Gastrocnemius medialis (tissue), 4 donors: ENCODE measurements at regions not wholly inside any gene's neighbourhood (a gene's known extent, or its start where the extent isn't known, plus 50 kb on each side); places are given as distances from the start of the nearest gene placed in this dataset.

Experiments used
- CTCF ChIP-seq, 5 experiments: fragments of 450-650 bp in 3 of 5; fragments of 200-600 bp in 2 of 5; sonication (generic) in 2 of 5; IDR thresholded peaks in 4 of 5; conservative IDR thresholded peaks in 1 of 5; 1 replicate in 4 of 5; 2 replicates in 1 of 5; pipeline ENCODE4 v1.5.1; 2016 to 2019; ENCODE audit warnings: antibody characterized with exemption in 5 of 5, mild to moderate bottlenecking in 3 of 5, moderate library complexity in 3 of 5
- POLR2A ChIP-seq, 2 donors: fragments of 450-650 bp; IDR thresholded peaks; one replicate each; pipeline ENCODE4 v1.6.1; 2017; ENCODE audit warnings: antibody characterized with exemption in 2 of 2, mild to moderate bottlenecking in 2 of 2, moderate library complexity in 2 of 2

- TF ChIP-seq CTCF (IDR thresholded peaks at IDR 0.05 in 4 of 5, conservative IDR thresholded peaks at IDR 0.05 in 1 of 5) (no peak), POLR2A (IDR thresholded peaks at IDR 0.05) (no peak)
Measured at GRCh38 chr6:90739339-90739738, 152.5 kb upstream of the MAP3K7 start.
